Stimulated activated CD4-positive, alpha-beta T cell treated with anti-CD3 and anti-CD28 coated beads, Interleukin-4, amount 100 ng/mL, for 48 hours (primary cell): ENCODE measurements at regions not wholly inside any gene's neighbourhood (a gene's known extent, or its start where the extent isn't known, plus 50 kb on each side); places are given as distances from the start of the nearest gene placed in this dataset.

Experiments
- DNase-seq, 2 donors: peaks; one replicate each; pipeline ENCODE4 v3.0.0-alpha.2; 2020; ENCODE audit warnings: low read depth in 2 of 2

- no peak for DNase-seq
Observed at GRCh38 chr7:3194501-3195141, 106.4 kb upstream of the SDK1 start.

GRCh38 chr7:3195160-3195559 lies 105.9 kb upstream of the SDK1 start:
- DNase-seq: no peak

GRCh38 chr7:3196629-3197400 lies 104.2 kb upstream of the SDK1 start:
- DNase-seq: no peak

GRCh38 chr7:3197567-3198213 lies 103.4 kb upstream of the SDK1 start:
- no peak for DNase-seq

GRCh38 chr7:3198316-3198715 lies 102.7 kb upstream of the SDK1 start:
- DNase-seq: no peak

- peak; percentile 5 to 14 for DNase-seq
Observed at GRCh38 chr7:3200504-3200903, 100.5 kb upstream of the SDK1 start.

GRCh38 chr7:3201306-3201705 lies 99.7 kb upstream of the SDK1 start:
- no peak for DNase-seq

- DNase-seq: no peak
Observed at GRCh38 chr7:3201937-3202710, 98.9 kb upstream of the SDK1 start.

GRCh38 chr7:3204526-3204925 lies 96.5 kb upstream of the SDK1 start:
- DNase-seq: no peak

GRCh38 chr7:3206101-3206500 lies 95.0 kb upstream of the SDK1 start:
- no peak for DNase-seq

GRCh38 chr7:3206771-3207191 lies 94.3 kb upstream of the SDK1 start:
- DNase-seq: no peak

GRCh38 chr7:3207387-3207902 lies 93.6 kb upstream of the SDK1 start:
- DNase-seq: no peak

- no peak for DNase-seq
Observed at GRCh38 chr7:3210531-3210930, 90.5 kb upstream of the SDK1 start.

GRCh38 chr7:3214090-3214413 lies 87.0 kb upstream of the SDK1 start:
- DNase-seq: no peak

GRCh38 chr7:3215624-3216585 lies 85.1 kb upstream of the SDK1 start:
- DNase-seq: no peak

- DNase-seq: no peak
Observed at GRCh38 chr7:3217166-3217565, 83.9 kb upstream of the SDK1 start.

- no peak for DNase-seq
Observed at GRCh38 chr7:3218411-3219225, 82.4 kb upstream of the SDK1 start.

- no peak for DNase-seq
Observed at GRCh38 chr7:3229904-3230470, 71.1 kb upstream of the SDK1 start.

GRCh38 chr7:3230908-3231307 lies 70.1 kb upstream of the SDK1 start:
- no peak for DNase-seq

- no peak for DNase-seq
Observed at GRCh38 chr7:3232228-3232627, 68.8 kb upstream of the SDK1 start.
